ENCODE measurements at regions not wholly inside any gene's neighbourhood (a gene's known extent, or its start where the extent isn't known, plus 50 kb on each side); places are given as distances from the start of the nearest gene placed in this dataset.

DNA sequence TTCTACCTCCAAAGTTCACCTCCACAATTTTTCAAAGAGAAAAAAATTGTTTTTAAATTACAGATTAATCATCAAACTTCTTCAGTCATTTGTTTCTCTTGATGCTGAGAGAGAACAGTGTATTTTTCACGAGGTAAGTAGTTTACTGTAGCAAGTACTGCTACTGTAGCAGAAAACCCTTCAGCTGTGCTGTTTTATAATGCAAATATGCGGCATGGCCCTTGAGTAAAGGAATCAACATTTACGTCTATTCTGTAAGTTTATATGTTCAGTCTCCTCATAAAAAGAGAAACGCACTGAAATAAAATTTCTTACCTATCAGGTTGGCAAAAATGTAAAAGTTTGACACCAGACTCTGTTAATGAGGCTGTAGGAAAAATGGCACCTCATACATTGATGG is 399.0 kb downstream of the NKX6-1 start:
- TF ChIP-seq, protein P1, sequence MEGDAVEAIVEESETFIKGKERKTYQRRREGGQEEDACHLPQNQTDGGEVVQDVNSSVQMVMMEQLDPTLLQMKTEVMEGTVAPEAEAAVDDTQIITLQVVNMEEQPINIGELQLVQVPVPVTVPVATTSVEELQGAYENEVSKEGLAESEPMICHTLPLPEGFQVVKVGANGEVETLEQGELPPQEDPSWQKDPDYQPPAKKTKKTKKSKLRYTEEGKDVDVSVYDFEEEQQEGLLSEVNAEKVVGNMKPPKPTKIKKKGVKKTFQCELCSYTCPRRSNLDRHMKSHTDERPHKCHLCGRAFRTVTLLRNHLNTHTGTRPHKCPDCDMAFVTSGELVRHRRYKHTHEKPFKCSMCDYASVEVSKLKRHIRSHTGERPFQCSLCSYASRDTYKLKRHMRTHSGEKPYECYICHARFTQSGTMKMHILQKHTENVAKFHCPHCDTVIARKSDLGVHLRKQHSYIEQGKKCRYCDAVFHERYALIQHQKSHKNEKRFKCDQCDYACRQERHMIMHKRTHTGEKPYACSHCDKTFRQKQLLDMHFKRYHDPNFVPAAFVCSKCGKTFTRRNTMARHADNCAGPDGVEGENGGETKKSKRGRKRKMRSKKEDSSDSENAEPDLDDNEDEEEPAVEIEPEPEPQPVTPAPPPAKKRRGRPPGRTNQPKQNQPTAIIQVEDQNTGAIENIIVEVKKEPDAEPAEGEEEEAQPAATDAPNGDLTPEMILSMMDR (IDR thresholded peaks at IDR 0.05 in 4 of 5, conservative IDR thresholded peaks at IDR 0.05 in 1 of 5) = no peak
- no peak for TF ChIP-seq POLR2A (IDR thresholded peaks at IDR 0.05)
- intact Hi-C loops (cut with DNase I; ENCODE audit: low total_unique reads) = no loop called here
- Histone ChIP-seq H3K27me3 (no peaks in the 10 kb centered on the region), H3K4me3 (no peak overlapping the region), H3K27ac (no peak overlapping the region), H3K9me3 (no peaks in the 10 kb centered on the region), H3K4me1 (no peaks in the 10 kb centered on the region), H3K36me3 (no peaks in the 10 kb centered on the region)
- ATAC-seq (no peak), DNase-seq (no peak)
- in situ Hi-C loops (cut with MboI; ENCODE audit: low sequenced_read_pairs in 4 of 4) = no loop called here

DNA sequence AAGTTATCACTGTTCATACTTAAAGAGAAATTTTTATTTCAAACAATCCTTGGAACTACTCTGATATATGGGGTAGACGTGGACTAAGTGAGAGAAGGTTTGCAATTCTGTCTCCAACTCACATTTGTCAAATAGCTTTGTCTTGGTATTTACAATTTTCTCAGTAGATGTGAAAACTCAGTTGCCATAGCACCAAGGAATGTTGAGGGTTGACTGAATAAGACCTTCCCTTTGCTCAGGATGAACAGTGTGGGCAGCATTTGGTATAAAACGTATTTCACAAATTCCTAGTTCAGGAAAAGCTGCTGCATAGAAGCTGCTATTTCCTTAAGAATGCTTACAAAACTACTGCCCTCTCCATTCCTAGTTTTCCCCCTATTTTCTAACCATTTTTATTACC is 399.5 kb downstream of the NKX6-1 start:
- Histone ChIP-seq H3K27ac (no peak overlapping the region), H3K9me3 (no peaks in the 10 kb centered on the region), H3K4me3 (no peak overlapping the region), H3K27me3 (no peaks in the 10 kb centered on the region), H3K4me1 (no peaks in the 10 kb centered on the region), H3K36me3 (no peaks in the 10 kb centered on the region)
- no peak for TF ChIP-seq POLR2A (IDR thresholded peaks at IDR 0.05)
- TF ChIP-seq, protein P1 (IDR thresholded peaks at IDR 0.05 in 4 of 5, conservative IDR thresholded peaks at IDR 0.05 in 1 of 5) = no peak
- in situ Hi-C loops (cut with MboI; ENCODE audit: low sequenced_read_pairs in 4 of 4) = no loop called here
- no peak for DNase-seq
- ATAC-seq = no peak
- intact Hi-C loops (cut with DNase I; ENCODE audit: low total_unique reads) = no loop called here

DNA sequence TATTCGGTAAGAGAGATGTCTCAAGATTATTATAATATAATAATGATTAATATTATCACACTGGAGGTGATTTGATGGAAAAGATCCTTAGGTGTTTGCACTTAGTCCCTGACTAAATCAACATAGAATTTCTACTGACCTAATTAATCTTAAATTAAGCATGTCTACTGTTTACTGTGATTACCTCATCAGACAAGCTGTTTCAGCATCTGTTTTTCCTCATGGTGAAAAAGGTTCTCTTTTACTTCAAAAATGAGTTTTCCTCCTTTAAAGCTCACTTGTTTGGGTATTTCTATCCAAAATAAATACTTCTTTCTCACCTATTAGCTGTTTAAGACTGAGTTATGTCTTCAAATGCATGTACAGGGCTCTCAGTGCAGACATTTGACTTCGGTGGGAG is 407.8 kb downstream of the NKX6-1 start:
- intact Hi-C loops (cut with DNase I; ENCODE audit: low total_unique reads) (no loop called here), in situ Hi-C loops (cut with MboI; ENCODE audit: low sequenced_read_pairs in 4 of 4) (no loop called here)
- no peaks in the 10 kb centered on the region for H3K36me3 ChIP-seq
- H3K9me3 ChIP-seq = no peaks in the 10 kb centered on the region
- no peak for DNase-seq
- ATAC-seq = no peak
- H3K27ac ChIP-seq = no peak overlapping the region
- H3K27me3 ChIP-seq = no peaks in the 10 kb centered on the region
- H3K4me3 ChIP-seq = no peak overlapping the region
- no peak for TF ChIP-seq POLR2A (IDR thresholded peaks at IDR 0.05)
- TF ChIP-seq, protein P1 (IDR thresholded peaks at IDR 0.05 in 4 of 5, conservative IDR thresholded peaks at IDR 0.05 in 1 of 5) = no peak
- no peaks in the 10 kb centered on the region for H3K4me1 ChIP-seq

DNA sequence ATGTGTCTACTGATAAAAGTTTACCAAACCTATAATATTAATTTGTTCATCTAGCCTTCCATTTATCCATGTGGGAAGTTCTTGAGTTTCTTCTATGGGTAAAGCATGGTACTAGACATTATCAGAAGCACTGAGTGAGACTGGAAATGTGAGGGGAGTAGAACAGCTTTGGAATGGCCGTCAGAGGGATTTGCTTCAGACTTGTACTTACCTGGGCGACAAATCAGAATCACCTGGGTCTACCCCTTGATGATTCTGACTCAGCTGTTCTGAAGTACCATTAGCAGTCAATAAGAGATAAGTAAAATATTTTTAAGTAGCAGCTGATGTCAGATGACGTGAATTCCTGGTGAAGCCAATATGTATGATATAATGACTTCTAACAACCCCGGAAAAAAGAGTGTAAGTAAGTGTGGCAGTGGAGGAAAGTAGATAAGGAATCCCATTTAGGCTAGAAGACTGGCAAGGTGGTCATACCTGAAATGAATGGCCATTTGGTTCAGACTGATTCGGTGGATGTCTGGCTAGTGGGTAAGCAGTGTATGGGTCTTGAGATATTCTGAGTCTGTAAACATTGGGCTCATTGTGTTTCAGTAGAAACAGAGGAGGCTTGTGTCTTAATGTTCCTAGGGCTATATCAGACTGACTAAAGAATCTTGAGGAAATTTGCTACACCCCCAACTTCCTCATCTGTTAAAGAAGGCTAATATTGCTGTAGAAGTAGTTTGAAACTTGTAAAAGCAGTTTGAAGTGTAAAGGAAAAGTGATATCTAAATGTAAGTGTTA is 409.2 kb downstream of the NKX6-1 start:
- DNase-seq = no peak
- Histone ChIP-seq H3K36me3 (no peaks in the 10 kb centered on the region), H3K27ac (no peak overlapping the region), H3K27me3 (no peaks in the 10 kb centered on the region), H3K9me3 (no peaks in the 10 kb centered on the region), H3K4me3 (no peak overlapping the region), H3K4me1 (no peaks in the 10 kb centered on the region)
- intact Hi-C loops (cut with DNase I; ENCODE audit: low total_unique reads) (no loop called here), in situ Hi-C loops (cut with MboI; ENCODE audit: low sequenced_read_pairs in 4 of 4) (no loop called here)
- no peak for ATAC-seq
- TF ChIP-seq POLR2A (IDR thresholded peaks at IDR 0.05) = no peak
- TF ChIP-seq, protein P1 (IDR thresholded peaks at IDR 0.05 in 4 of 5, conservative IDR thresholded peaks at IDR 0.05 in 1 of 5) = no peak

DNA sequence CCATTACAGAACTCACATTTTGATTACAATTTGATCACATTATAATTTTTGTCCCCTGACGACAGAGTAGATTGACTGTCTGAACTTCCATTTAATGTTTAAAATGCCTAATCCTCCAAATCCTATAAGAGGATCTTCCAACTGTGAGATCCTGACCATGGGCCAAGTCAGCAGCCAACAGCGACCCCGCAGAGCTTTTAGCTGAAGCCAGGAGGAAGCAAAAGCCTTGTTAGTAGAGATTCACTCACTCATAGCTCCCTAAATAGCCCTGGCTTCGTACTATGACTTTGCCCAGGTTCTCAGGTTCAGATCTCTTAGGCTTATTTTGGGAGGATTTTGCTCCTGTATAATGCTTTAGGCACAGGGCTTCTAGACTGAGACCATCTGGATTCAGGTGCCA is 413.1 kb downstream of the NKX6-1 start:
- Histone ChIP-seq H3K4me1 (no peaks in the 10 kb centered on the region), H3K4me3 (no peak overlapping the region), H3K27ac (no peak overlapping the region), H3K27me3 (no peaks in the 10 kb centered on the region), H3K9me3 (no peaks in the 10 kb centered on the region), H3K36me3 (no peaks in the 10 kb centered on the region)
- DNase-seq = no peak
- TF ChIP-seq, protein P1 (IDR thresholded peaks at IDR 0.05 in 4 of 5, conservative IDR thresholded peaks at IDR 0.05 in 1 of 5) = no peak
- no peak for TF ChIP-seq POLR2A (IDR thresholded peaks at IDR 0.05)
- in situ Hi-C loops (cut with MboI; ENCODE audit: low sequenced_read_pairs in 4 of 4) = no loop called here
- ATAC-seq = no peak
- intact Hi-C loops (cut with DNase I; ENCODE audit: low total_unique reads) = no loop called here
